ENCODE measurements at regions not wholly inside any gene's neighbourhood (a gene's known extent, or its start where the extent isn't known, plus 50 kb on each side); places are given as distances from the start of the nearest gene placed in this dataset.

- no peaks in the 10 kb centered on the region for H3K4me1 ChIP-seq
- H3K27ac ChIP-seq = no peak overlapping the region
- H3K36me3 ChIP-seq = no peaks in the 10 kb centered on the region
- H3K4me3 ChIP-seq = no peak overlapping the region
- DNase-seq = no peak
- no peaks in the 10 kb centered on the region for H3K27me3 ChIP-seq
- TF ChIP-seq POLR2A (IDR thresholded peaks at IDR 0.05) = no peak
- no peak for TF ChIP-seq CTCF (IDR thresholded peaks at IDR 0.05)
- intact Hi-C loops (cut with DNase I; ENCODE audit: low total_unique reads) = no loop called here
- no peaks in the 10 kb centered on the region for H3K9me3 ChIP-seq
These were observed 128.2 kb upstream of the AGR3 start for GRCh38 chr7:17009933-17010332.

- no peaks in the 10 kb centered on the region for H3K9me3 ChIP-seq
- no peak overlapping the region for H3K27ac ChIP-seq
- intact Hi-C loops (cut with DNase I; ENCODE audit: low total_unique reads) = no loop called here
- no peak overlapping the region for H3K4me3 ChIP-seq
- no peak for TF ChIP-seq CTCF (IDR thresholded peaks at IDR 0.05)
- no peak for TF ChIP-seq POLR2A (IDR thresholded peaks at IDR 0.05)
- no peaks in the 10 kb centered on the region for H3K4me1 ChIP-seq
- no peak for DNase-seq
- H3K36me3 ChIP-seq = no peaks in the 10 kb centered on the region
- no peaks in the 10 kb centered on the region for H3K27me3 ChIP-seq
These were observed 129.0 kb upstream of the AGR3 start for GRCh38 chr7:17010637-17011300.

- no peak for DNase-seq
- Histone ChIP-seq H3K4me1 (no peaks in the 10 kb centered on the region), H3K36me3 (no peaks in the 10 kb centered on the region), H3K27ac (no peak overlapping the region), H3K4me3 (no peak overlapping the region), H3K9me3 (no peaks in the 10 kb centered on the region), H3K27me3 (no peaks in the 10 kb centered on the region)
- TF ChIP-seq CTCF (IDR thresholded peaks at IDR 0.05) (no peak), POLR2A (IDR thresholded peaks at IDR 0.05) (no peak)
- intact Hi-C loops (cut with DNase I; ENCODE audit: low total_unique reads) = no loop called here
These were observed 131.4 kb upstream of the AGR3 start for GRCh38 chr7:17013204-17013603.

GRCh38 chr7:17014686-17015085 is 132.9 kb upstream of the AGR3 start:
- DNase-seq = no peak
- no peak for TF ChIP-seq CTCF (IDR thresholded peaks at IDR 0.05)
- TF ChIP-seq POLR2A (IDR thresholded peaks at IDR 0.05) = no peak
- intact Hi-C loops (cut with DNase I; ENCODE audit: low total_unique reads) = no loop called here

GRCh38 chr7:17015598-17016031 is 133.8 kb upstream of the AGR3 start:
- TF ChIP-seq CTCF (IDR thresholded peaks at IDR 0.05) = no peak
- TF ChIP-seq POLR2A (IDR thresholded peaks at IDR 0.05) = no peak
- Histone ChIP-seq H3K27ac (no peak overlapping the region), H3K4me1 (no peaks in the 10 kb centered on the region), H3K36me3 (no peaks in the 10 kb centered on the region), H3K9me3 (no peaks in the 10 kb centered on the region), H3K27me3 (no peaks in the 10 kb centered on the region), H3K4me3 (no peak overlapping the region)
- no peak for DNase-seq
- intact Hi-C loops (cut with DNase I; ENCODE audit: low total_unique reads) = no loop called here

More at GRCh38 chr7:17014686-17015085, 132.9 kb upstream of the AGR3 start:
- Histone ChIP-seq H3K36me3 (no peaks in the 10 kb centered on the region), H3K27ac (no peak overlapping the region), H3K4me1 (no peaks in the 10 kb centered on the region), H3K9me3 (no peaks in the 10 kb centered on the region), H3K27me3 (no peaks in the 10 kb centered on the region), H3K4me3 (no peak overlapping the region)

Measured in uterus (tissue), 3 donors.